ENCODE measurements at regions not wholly inside any gene's neighbourhood (a gene's known extent, or its start where the extent isn't known, plus 50 kb on each side); places are given as distances from the start of the nearest gene placed in this dataset.

DNA sequence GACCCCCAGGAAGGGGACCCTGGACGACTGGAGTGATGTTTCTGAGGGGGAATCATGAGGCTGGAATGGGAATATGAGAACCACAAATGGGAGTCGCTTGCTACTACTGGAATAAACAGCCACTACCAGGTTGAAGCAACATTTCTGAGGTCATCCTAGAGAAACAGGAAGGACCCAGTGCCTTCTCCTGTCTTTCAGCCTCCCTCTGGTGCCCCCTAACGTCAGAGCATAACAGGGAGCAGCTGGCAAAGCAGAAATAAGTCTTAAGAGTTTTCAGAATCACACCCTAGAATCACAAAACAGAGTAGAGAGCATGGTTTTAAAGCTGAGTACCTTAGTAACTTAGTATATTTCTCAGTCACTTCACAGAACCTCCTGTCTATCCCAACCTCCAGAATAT is 347.8 kb upstream of the PITX2 start:
- intact Hi-C loops (cut with DNase I, micrococcal nuclease), result no loop called here
- no peaks in the 10 kb centered on the region for H3K9me3 ChIP-seq
- H3K36me3 ChIP-seq (ENCODE audit: low read depth), result no peaks in the 10 kb centered on the region
- no peak overlapping the region for H3K4me3 ChIP-seq
- H3K4me1 ChIP-seq (ENCODE audit: low read depth), result no peaks in the 10 kb centered on the region
- DNase-seq, result peak in 2 of 3 donors; percentile 60 to 82
- peak; percentile 72 for ATAC-seq
- TF ChIP-seq CTCF (IDR thresholded peaks at IDR 0.05), result peak; percentile 33

DNA sequence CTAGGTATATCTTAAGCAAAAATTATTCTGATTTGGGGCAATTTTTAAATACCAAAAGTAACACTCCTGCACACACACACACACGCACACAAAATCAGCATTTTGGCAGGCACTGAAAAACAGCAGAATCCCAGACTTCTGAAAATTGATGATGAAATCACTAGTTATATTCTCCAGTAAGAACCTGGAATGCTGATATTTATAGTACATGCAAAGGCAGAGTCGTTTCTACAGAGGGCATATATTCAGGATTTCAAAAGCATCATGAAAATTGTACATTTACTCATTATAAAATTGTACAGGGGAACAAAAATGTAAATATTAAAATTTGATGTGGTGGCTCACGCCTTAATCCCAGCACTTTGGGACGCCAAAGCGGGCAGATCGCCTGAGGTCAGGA is 352.5 kb upstream of the PITX2 start:
- Histone ChIP-seq H3K4me3 (no peak overlapping the region), H3K9me3 (no peaks in the 10 kb centered on the region), H3K36me3 (ENCODE audit: low read depth) (no peaks in the 10 kb centered on the region), H3K4me1 (ENCODE audit: low read depth) (no peaks in the 10 kb centered on the region)
- intact Hi-C loops (cut with DNase I, micrococcal nuclease), result no loop called here
- ATAC-seq (no peak), DNase-seq (no peak)
- no peak for TF ChIP-seq CTCF (IDR thresholded peaks at IDR 0.05)

- Histone ChIP-seq H3K9me3 (no peaks in the 10 kb centered on the region), H3K4me3 (no peak overlapping the region), H3K36me3 (ENCODE audit: low read depth) (no peaks in the 10 kb centered on the region), H3K4me1 (ENCODE audit: low read depth) (no peaks in the 10 kb centered on the region)
- DNase-seq (no peak), ATAC-seq (no peak)
- TF ChIP-seq CTCF (IDR thresholded peaks at IDR 0.05), result no peak
- intact Hi-C loops (cut with DNase I, micrococcal nuclease), result no loop called here
These were observed 354.7 kb upstream of the PITX2 start for GRCh38 chr4:110977554-110977953.

- intact Hi-C loops (cut with DNase I, micrococcal nuclease), result no loop called here
- H3K4me3 ChIP-seq, result no peak overlapping the region
- H3K36me3 ChIP-seq (ENCODE audit: low read depth), result no peaks in the 10 kb centered on the region
- H3K9me3 ChIP-seq, result no peaks in the 10 kb centered on the region
- DNase-seq (no peak), ATAC-seq (no peak)
- TF ChIP-seq CTCF (IDR thresholded peaks at IDR 0.05), result no peak
- H3K4me1 ChIP-seq (ENCODE audit: low read depth), result no peaks in the 10 kb centered on the region
These were observed 355.9 kb upstream of the PITX2 start for GRCh38 chr4:110978761-110979160.

DNA sequence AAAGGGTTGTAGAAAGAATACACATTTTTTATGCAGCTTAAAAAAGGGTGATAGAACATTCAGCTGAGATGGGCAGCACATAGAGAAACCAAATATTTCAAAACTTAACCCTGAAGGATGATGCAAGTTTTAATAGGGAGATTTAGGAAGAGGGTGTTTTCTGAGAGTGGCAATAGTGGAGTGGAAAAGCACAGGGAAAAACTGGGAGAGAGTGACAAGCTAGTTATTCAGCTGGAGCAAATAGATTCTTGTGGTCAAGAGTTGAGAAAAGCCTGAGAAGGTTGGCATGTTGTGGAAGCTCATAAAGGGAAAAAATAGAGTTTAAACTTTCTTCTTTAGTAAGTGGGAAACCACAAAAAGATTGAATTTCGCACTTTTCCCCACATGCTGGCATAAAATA is 359.6 kb upstream of the PITX2 start:
- ATAC-seq (no peak), DNase-seq (no peak)
- no peaks in the 10 kb centered on the region for H3K9me3 ChIP-seq
- no peaks in the 10 kb centered on the region for H3K4me1 ChIP-seq (ENCODE audit: low read depth)
- no peak for TF ChIP-seq CTCF (IDR thresholded peaks at IDR 0.05)
- no peak overlapping the region for H3K4me3 ChIP-seq
- intact Hi-C loops (cut with DNase I, micrococcal nuclease), result no loop called here
- no peaks in the 10 kb centered on the region for H3K36me3 ChIP-seq (ENCODE audit: low read depth)

- intact Hi-C loops (cut with DNase I, micrococcal nuclease), result no loop called here
- ATAC-seq, result no peak
- TF ChIP-seq CTCF (IDR thresholded peaks at IDR 0.05), result no peak
These were observed 365.8 kb upstream of the PITX2 start for GRCh38 chr4:110988722-110989121.

More at GRCh38 chr4:110988722-110989121, 365.8 kb upstream of the PITX2 start:
- Histone ChIP-seq H3K4me3 (no peak overlapping the region), H3K4me1 (ENCODE audit: low read depth) (no peaks in the 10 kb centered on the region), H3K9me3 (no peaks in the 10 kb centered on the region), H3K36me3 (ENCODE audit: low read depth) (no peaks in the 10 kb centered on the region)
- no peak for DNase-seq

Data from mucosa of descending colon (tissue), 3 donors.